ENCODE measurements at regions not wholly inside any gene's neighbourhood (a gene's known extent, or its start where the extent isn't known, plus 50 kb on each side); places are given as distances from the start of the nearest gene placed in this dataset.

DNA sequence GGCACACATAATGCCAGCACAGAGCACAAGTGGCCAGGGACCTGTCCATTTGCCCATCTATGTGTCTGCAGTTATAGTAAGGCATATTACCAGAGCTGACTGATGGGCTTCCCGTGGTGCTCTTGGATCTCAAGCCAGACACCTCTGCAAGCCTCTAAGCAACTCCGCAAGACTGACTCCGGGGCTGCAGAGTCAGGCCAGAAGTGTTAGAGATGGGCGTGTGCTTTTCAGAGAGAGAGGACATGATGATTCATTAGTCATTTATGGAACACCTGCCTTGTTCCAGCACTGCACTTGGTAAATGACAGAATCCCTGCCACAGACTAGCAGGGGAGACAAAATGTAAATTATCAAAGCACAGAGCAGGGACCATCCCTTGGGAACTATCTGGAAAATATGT lies 559.0 kb downstream of the PDCD6IP start:
- intact Hi-C loops (cut with DNase I; ENCODE audit: low total_unique reads): no loop called here
- peaks cover 0 to 8% (median 0%) of the 10 kb centered on the region in 7 donors for H3K27me3 ChIP-seq (replicated peaks in 1 of 7)

DNA sequence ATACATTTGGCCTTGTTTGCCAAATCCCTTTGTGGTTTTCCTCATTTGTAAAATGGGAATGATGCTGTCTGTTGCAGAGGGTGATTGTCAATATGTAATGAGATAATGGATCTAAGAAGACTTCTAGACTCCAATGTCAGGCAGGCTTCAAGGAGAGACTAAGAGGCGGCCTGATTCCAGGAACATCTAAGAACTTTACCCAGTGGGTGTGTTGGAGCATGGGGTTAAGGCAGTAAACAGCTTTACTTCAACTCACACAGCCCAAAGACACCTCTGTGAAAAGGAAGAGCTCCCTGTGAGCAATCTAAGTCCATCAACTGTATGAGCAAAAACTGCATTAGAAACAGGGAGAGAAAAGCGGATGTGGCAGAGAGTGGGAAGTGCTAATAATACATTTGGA lies 560.6 kb downstream of the PDCD6IP start:
- no peak overlapping the region for H3K27ac ChIP-seq
- no peaks in the 10 kb centered on the region for H3K9me3 ChIP-seq
- intact Hi-C loops (cut with DNase I; ENCODE audit: low total_unique reads): no loop called here
- WGBS, 5 donors: 88 to 96% (median 94%) methylated on average over 2 of the region's 2 CpGs
- H3K36me3 ChIP-seq: no peaks in the 10 kb centered on the region
- TF ChIP-seq POLR2A (IDR thresholded peaks at IDR 0.05): no peak
- TF ChIP-seq POLR2AphosphoS5 (IDR thresholded peaks at IDR 0.05): no peak
- TF ChIP-seq, protein P1, sequence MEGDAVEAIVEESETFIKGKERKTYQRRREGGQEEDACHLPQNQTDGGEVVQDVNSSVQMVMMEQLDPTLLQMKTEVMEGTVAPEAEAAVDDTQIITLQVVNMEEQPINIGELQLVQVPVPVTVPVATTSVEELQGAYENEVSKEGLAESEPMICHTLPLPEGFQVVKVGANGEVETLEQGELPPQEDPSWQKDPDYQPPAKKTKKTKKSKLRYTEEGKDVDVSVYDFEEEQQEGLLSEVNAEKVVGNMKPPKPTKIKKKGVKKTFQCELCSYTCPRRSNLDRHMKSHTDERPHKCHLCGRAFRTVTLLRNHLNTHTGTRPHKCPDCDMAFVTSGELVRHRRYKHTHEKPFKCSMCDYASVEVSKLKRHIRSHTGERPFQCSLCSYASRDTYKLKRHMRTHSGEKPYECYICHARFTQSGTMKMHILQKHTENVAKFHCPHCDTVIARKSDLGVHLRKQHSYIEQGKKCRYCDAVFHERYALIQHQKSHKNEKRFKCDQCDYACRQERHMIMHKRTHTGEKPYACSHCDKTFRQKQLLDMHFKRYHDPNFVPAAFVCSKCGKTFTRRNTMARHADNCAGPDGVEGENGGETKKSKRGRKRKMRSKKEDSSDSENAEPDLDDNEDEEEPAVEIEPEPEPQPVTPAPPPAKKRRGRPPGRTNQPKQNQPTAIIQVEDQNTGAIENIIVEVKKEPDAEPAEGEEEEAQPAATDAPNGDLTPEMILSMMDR (IDR thresholded peaks at IDR 0.05 in 8 of 11, conservative IDR thresholded peaks at IDR 0.05 in 3 of 11): no peak
- peaks cover 0 to 8% (median 0%) of the 10 kb centered on the region in 7 donors for H3K27me3 ChIP-seq (replicated peaks in 1 of 7)
- peaks cover 0 to 3% (median 0%) of the 10 kb centered on the region in 6 donors for H3K4me1 ChIP-seq
- H3K4me3 ChIP-seq: no peak overlapping the region
- DNase-seq: no peak

More for the DNA sequence above, 559.0 kb downstream of the PDCD6IP start:
- no peaks in the 10 kb centered on the region for H3K36me3 ChIP-seq
- no peak for DNase-seq
- no peaks in the 10 kb centered on the region for H3K9me3 ChIP-seq
- H3K27ac ChIP-seq: no peak overlapping the region
- no peak overlapping the region for H3K4me3 ChIP-seq
- TF ChIP-seq, protein P1 (IDR thresholded peaks at IDR 0.05 in 8 of 11, conservative IDR thresholded peaks at IDR 0.05 in 3 of 11): no peak
- TF ChIP-seq POLR2AphosphoS5 (IDR thresholded peaks at IDR 0.05): no peak
- TF ChIP-seq POLR2A (IDR thresholded peaks at IDR 0.05): no peak
- 57 to 80% (median 76%) methylated on average over 2 to 4 of the region's 4 CpGs for WGBS, 5 donors
- peaks cover 0 to 3% (median 0%) of the 10 kb centered on the region in 6 donors for H3K4me1 ChIP-seq

- no peaks in the 10 kb centered on the region for H3K36me3 ChIP-seq
- no peaks in the 10 kb centered on the region for H3K9me3 ChIP-seq
- intact Hi-C loops (cut with DNase I; ENCODE audit: low total_unique reads): no loop called here
- no peak overlapping the region for H3K27ac ChIP-seq
- H3K4me3 ChIP-seq: no peak overlapping the region
- 75 to 91% (median 79%) methylated on average over 5 of the region's 5 CpGs for WGBS, 5 donors
- no peak for DNase-seq
- peaks cover 0 to 3% (median 0%) of the 10 kb centered on the region in 6 donors for H3K4me1 ChIP-seq
- TF ChIP-seq, protein P1 (IDR thresholded peaks at IDR 0.05 in 8 of 11, conservative IDR thresholded peaks at IDR 0.05 in 3 of 11): no peak
- no peak for TF ChIP-seq POLR2A (IDR thresholded peaks at IDR 0.05)
- TF ChIP-seq POLR2AphosphoS5 (IDR thresholded peaks at IDR 0.05): no peak
- peaks cover 0 to 8% (median 0%) of the 10 kb centered on the region in 7 donors for H3K27me3 ChIP-seq (replicated peaks in 1 of 7)
These were observed 562.3 kb downstream of the PDCD6IP start for GRCh38 chr3:34360713-34361112.

DNA sequence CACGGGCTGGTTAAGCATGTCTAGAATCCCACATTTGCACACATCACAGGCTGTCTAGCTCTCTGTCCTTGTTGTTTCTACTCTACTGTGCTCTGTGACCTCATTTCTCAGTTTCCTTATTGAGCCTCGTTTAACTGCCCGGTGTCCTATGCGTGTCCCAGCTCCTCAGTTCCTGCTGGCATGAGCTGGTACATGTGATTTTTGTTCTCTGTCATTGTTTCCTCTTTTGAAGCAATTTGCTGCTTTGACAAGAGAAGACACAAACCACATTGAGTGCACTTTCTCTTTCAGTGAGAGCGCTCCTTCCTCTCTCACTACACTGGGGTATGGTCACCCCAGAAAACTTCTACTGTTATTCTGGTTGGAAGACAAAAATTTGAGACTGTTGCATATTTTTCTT lies 563.5 kb downstream of the PDCD6IP start:
- H3K27ac ChIP-seq: no peak overlapping the region

More for the DNA sequence above, 563.5 kb downstream of the PDCD6IP start:
- Histone ChIP-seq H3K4me3 (no peak overlapping the region), H3K27me3 (replicated peaks in 1 of 7) (peaks cover 0 to 8% (median 0%) of the 10 kb centered on the region in 7 donors), H3K4me1 (peaks cover 0 to 3% (median 0%) of the 10 kb centered on the region in 6 donors), H3K36me3 (no peaks in the 10 kb centered on the region), H3K9me3 (no peaks in the 10 kb centered on the region)
- WGBS, 5 donors: 17 to 47% (median 36%) methylated on average over 5 of the region's 5 CpGs
- intact Hi-C loops (cut with DNase I; ENCODE audit: low total_unique reads): no loop called here
- TF ChIP-seq, protein P1 (IDR thresholded peaks at IDR 0.05 in 8 of 11, conservative IDR thresholded peaks at IDR 0.05 in 3 of 11): no peak
- TF ChIP-seq POLR2AphosphoS5 (IDR thresholded peaks at IDR 0.05): peak in 1 of 3 donors; percentile 21
- DNase-seq: no peak

All from spleen (tissue), 11 donors.